ENCODE measurements at regions not wholly inside any gene's neighbourhood (a gene's known extent, or its start where the extent isn't known, plus 50 kb on each side); places are given as distances from the start of the nearest gene placed in this dataset.

- no peak for DNase-seq
These were observed 213.2 kb upstream of the IL12A start for GRCh38 chr3:159775372-159775961.

GRCh38 chr3:159776779-159777178 lies 211.9 kb upstream of the IL12A start:
- no peak for DNase-seq

- no peak for DNase-seq
These were observed 208.8 kb upstream of the IL12A start for GRCh38 chr3:159779883-159780282.

GRCh38 chr3:159781867-159782266 lies 206.8 kb upstream of the IL12A start:
- no peak for DNase-seq

- DNase-seq, result peak; percentile 45
These were observed 205.8 kb upstream of the IL12A start for GRCh38 chr3:159782724-159783421.

GRCh38 chr3:159783780-159784742 lies 204.6 kb upstream of the IL12A start:
- DNase-seq, result no peak

- DNase-seq, result peak; percentile 48
These were observed 203.3 kb upstream of the IL12A start for GRCh38 chr3:159785273-159785708.

- no peak for DNase-seq
These were observed 202.0 kb upstream of the IL12A start for GRCh38 chr3:159786489-159787177.

- peak; percentile 31 for DNase-seq
These were observed 201.5 kb upstream of the IL12A start for GRCh38 chr3:159787178-159787574.

- no peak for DNase-seq
These were observed 200.8 kb upstream of the IL12A start for GRCh38 chr3:159787794-159788205.

- no peak for DNase-seq
These were observed 200.3 kb upstream of the IL12A start for GRCh38 chr3:159788291-159788690.

GRCh38 chr3:159789017-159789416 lies 199.6 kb upstream of the IL12A start:
- DNase-seq, result no peak

- no peak for DNase-seq
These were observed 198.6 kb upstream of the IL12A start for GRCh38 chr3:159789742-159790635.

GRCh38 chr3:159791336-159791735 lies 197.3 kb upstream of the IL12A start:
- DNase-seq, result no peak

- DNase-seq, result no peak
These were observed 196.6 kb upstream of the IL12A start for GRCh38 chr3:159792070-159792469.

- DNase-seq, result no peak
These were observed 193.6 kb upstream of the IL12A start for GRCh38 chr3:159795042-159795441.

GRCh38 chr3:159795681-159796175 lies 192.9 kb upstream of the IL12A start:
- DNase-seq, result no peak

- no peak for DNase-seq
These were observed 192.4 kb upstream of the IL12A start for GRCh38 chr3:159796226-159796625.

- no peak for DNase-seq
These were observed 191.9 kb upstream of the IL12A start for GRCh38 chr3:159796744-159797143.

- DNase-seq, result no peak
These were observed 190.9 kb upstream of the IL12A start for GRCh38 chr3:159797771-159798170.

- DNase-seq, result no peak
These were observed 189.7 kb upstream of the IL12A start for GRCh38 chr3:159798951-159799350.

Data from NCI-H510A (cell line).